ENCODE measurements at regions not wholly inside any gene's neighbourhood (a gene's known extent, or its start where the extent isn't known, plus 50 kb on each side); places are given as distances from the start of the nearest gene placed in this dataset.

DNA sequence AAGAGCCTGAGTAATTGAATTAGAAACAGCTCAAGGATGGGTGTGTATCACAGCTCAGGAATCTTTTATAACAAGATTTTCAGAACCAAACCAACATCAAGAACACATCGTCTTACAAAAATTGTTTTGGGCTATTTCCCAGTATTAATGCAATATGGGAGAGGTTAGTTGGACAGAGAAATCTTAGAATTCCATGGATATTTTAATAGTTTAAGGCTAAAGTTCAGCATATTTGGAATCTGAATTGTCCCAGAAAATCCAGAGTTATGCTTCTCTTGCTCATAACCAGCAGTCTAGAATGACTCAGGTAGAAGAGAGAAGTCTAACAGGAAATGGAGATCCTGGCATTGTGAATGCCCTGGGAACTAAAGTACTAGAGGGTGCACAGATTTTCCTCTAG, 74.6 kb downstream of the ADM start:
- TF ChIP-seq POLR2A (IDR thresholded peaks at IDR 0.05) = no peak
- TF ChIP-seq, protein P1, sequence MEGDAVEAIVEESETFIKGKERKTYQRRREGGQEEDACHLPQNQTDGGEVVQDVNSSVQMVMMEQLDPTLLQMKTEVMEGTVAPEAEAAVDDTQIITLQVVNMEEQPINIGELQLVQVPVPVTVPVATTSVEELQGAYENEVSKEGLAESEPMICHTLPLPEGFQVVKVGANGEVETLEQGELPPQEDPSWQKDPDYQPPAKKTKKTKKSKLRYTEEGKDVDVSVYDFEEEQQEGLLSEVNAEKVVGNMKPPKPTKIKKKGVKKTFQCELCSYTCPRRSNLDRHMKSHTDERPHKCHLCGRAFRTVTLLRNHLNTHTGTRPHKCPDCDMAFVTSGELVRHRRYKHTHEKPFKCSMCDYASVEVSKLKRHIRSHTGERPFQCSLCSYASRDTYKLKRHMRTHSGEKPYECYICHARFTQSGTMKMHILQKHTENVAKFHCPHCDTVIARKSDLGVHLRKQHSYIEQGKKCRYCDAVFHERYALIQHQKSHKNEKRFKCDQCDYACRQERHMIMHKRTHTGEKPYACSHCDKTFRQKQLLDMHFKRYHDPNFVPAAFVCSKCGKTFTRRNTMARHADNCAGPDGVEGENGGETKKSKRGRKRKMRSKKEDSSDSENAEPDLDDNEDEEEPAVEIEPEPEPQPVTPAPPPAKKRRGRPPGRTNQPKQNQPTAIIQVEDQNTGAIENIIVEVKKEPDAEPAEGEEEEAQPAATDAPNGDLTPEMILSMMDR (IDR thresholded peaks at IDR 0.05) = no peak
